GM21723 (cell line): ENCODE measurements at regions not wholly inside any gene's neighbourhood (a gene's known extent, or its start where the extent isn't known, plus 50 kb on each side); places are given as distances from the start of the nearest gene placed in this dataset.

Experiments used
- ATAC-seq: cut with Tn5 transposase; IDR thresholded peaks from one replicate; pipeline ENCODE4 v1.9.1; 2021; ENCODE audit warnings: mild to moderate bottlenecking, moderate library complexity; ENCODE audit not compliant: unreplicated experiment

DNA sequence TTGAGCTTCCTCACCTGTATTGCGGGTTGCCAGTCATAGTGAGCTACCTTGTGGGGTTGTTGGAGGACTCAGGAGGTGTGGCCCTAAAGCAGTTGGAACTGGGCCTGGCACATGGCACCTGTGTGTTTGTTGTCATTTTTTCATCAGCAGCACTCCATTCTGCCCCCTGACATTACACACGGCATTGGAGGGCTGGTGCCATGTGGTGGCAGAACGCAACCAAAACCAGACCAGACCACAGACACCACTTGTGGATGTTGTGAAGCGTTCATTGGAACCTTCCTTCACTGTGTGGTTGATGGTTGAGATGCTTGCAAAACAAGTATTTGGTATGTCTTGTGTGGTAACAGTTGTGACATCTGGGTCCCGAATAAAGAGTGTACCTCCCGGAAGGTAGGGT lies 113.2 kb upstream of the ERCC6L2 start:
- no peak for ATAC-seq

DNA sequence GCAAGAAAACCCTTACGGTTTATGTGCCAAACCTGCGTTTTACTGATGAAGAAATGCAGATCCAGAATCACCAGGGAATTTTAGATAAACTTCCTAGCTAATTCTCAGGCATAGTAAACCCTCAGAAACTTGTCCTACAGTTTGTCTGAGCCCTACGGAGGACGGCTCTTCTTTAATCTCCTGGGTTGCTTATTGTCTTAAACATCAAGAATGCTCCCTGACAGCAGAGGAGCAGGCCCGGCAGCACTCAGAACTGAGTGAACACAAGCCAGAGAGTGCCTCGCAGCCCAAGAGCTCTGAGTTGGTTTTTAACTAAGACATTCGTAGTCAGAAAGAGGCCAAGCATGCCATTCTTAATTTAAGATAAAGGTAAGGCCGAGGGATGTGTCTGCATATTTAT lies 114.7 kb upstream of the ERCC6L2 start:
- ATAC-seq = no peak

DNA sequence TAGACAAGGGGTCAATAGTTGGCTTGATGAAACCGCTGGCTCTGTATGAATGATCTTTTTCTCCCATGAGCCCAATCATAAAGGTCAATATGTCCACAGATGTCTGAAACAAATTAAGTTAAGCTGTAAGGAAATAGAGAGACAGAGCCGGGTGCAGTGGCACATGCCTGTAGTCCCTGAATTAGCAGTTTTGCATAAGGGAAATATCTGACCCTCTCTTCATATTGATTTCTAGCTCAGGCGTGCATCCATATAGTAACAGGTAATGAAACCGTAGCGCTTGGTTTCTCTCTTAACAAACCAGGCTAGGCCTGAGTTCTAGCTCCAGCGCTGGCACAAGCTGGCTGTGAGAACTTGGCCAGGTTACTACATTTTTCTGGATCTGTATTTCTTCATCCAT lies 118.1 kb upstream of the ERCC6L2 start:
- no peak for ATAC-seq

DNA sequence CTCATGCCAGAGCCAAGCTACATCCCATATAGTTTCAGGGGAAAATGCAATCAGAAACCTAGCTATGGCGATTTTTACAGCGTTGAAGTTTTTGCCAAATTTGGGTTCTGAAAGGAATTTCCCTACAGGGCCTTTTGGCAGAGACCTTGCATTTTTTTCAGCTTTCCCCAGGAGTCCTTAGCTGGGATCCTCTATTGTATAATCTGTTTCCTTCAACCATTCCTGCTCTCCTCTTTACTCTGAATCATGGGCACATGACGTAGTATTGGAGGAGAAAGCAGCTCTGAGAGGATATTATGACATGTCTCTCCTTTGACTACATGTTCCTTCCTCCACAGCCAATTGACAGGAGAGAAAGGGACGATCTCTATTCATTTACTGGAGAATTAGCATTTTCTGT lies 118.5 kb upstream of the ERCC6L2 start:
- no peak for ATAC-seq

DNA sequence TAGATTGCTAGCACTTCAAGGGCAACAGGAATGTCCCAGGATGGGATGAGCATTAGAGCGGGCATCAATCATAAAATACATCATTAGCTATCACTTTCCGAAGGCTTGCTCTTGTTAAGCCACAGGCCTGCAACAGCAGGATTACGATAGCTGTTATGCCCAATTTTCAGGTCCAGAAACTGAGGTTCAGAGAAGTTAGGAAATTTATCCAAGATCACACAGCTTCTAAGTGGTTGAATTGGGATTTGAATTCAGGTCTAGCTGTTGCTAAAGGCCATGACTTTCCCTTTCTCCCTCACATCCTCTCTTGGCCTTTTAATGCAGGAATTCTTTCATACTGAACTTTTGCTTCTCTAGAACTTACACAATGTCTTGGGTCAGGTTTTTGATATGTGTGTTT lies 119.4 kb upstream of the ERCC6L2 start:
- no peak for ATAC-seq

DNA sequence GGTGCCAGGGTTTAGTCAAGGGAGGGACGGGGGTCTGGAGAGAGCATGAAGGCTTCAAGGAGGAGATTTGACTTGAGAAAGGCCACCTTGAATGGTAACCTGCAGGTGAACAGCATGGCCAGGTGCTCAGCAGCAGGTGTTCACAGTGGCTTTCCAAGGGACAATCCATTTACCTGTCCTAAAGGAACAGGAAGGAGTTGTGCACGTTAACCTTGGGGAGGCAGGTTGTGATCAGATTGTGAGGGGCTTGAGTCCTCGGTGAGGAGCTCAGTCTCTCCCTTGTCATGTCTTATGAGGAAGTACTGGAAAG lies 120.1 kb upstream of the ERCC6L2 start:
- no peak for ATAC-seq

DNA sequence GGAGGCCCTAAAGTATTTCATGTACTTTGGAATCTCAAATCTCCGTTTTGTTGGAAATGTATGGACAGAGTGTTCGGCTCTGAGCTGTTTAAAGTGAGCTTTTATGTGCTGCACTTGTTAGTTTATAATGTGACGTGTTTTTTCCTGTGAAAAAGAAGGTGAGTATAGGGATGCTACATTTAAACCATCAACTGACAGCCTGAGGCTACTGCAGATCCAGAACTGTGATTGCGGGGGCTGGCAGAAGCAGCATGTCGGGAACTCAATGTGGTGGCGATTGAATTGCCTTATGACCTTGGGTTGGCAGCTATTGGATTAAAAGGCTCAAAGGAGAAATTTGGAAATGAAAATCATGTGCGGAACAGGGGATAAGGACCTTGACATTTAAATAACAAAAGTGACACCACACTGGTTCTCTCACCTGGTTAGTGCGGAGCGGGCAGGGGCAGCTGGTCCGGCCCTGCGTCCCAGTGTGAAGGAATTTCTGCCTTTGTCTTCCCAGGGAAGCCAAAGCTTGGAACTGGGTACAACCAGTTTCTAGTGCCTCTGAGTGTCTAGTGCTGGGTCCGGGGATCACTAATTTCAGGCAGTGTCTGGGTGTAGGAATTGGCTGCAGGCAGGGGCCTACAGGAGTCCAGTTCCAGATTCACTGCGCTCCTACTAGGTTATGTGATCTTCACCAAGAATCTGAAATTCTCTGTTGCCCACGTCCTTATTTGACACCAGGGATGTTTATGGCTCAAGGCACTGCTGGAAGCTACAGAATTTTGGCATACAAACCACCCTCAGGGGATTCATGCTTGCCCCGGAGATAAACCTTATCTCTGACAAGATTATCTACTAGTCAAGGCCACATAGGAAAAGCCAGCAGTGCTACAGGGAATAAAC lies 120.7 kb upstream of the ERCC6L2 start:
- ATAC-seq = no peak

DNA sequence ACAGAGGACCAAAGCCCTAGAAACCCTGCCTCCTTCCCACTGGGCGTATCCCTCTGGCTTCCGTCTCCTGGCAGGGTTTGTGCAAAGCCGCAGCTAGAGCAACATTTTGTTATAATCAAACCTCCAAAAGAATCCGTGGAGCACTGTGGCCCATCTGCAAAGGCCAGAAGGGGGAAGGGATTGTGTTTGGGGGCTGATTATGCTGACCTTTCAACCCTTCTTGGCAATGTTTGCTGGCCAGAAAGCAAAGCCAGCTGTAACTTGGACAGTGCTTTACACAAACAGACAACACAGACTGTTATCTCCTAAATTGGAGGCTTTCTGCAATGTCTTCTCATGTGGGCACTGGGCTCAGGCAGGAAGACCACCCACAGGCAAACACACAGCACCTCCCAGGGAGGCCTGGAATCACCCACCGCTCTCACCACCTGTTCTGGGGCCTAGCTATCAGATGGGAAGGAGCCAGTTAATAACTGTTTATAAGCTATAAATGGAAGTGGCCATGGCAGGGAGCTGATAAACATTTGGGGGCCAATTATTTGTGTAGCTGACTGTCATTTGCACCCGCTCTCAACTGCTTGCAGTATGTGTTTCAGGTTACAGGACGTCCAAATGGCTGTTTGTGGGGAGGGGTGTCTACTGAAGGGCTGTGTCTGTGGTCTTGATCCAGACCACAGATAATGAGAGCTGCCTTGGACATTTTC lies 121.6 kb upstream of the ERCC6L2 start:
- ATAC-seq = no peak

DNA sequence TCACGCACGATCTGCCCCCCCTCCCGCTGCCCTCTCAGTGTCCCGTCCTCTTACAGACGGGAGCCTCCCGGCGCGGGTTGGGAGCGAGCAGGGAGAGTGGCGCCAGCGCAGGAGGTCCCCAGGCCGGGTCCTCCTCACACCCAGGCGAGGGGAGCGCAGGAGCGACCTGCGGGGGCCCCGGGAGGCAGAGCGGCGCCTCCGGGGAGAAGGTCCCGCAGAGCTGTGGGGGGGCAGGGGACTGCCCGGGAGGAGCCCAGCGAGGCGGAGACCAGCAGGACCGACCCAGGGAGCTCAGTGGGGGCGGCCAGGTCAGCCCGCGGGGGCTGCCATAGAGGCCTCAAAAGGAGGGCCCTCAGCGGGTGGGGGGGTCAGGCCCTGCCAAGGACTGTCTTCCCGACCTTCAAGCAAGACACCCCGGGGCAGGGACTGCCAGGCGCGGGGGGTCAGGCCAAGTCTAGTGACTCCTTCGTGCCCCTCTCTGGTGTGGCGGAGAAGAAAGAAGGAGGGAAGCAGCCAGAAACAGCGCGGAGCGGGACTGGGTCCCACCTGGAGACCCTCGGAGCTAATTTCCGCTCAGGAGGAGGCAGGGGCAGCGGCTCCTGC lies 123.3 kb upstream of the ERCC6L2 start:
- ATAC-seq = no peak

DNA sequence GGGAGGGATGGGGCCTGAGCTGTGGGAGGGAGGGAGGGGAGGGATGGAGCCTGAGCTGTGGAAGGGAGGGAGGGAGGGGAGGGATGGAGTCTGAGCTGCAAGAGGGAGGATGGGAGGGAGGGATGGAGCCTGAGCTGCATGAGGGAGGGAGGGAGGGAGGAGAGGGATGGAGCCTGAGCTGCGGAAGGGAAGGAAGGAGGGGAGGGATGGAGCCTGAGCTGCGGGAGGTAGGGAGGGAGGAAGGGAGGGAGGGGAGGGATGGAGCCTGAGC lies 124.0 kb upstream of the ERCC6L2 start:
- no peak for ATAC-seq

DNA sequence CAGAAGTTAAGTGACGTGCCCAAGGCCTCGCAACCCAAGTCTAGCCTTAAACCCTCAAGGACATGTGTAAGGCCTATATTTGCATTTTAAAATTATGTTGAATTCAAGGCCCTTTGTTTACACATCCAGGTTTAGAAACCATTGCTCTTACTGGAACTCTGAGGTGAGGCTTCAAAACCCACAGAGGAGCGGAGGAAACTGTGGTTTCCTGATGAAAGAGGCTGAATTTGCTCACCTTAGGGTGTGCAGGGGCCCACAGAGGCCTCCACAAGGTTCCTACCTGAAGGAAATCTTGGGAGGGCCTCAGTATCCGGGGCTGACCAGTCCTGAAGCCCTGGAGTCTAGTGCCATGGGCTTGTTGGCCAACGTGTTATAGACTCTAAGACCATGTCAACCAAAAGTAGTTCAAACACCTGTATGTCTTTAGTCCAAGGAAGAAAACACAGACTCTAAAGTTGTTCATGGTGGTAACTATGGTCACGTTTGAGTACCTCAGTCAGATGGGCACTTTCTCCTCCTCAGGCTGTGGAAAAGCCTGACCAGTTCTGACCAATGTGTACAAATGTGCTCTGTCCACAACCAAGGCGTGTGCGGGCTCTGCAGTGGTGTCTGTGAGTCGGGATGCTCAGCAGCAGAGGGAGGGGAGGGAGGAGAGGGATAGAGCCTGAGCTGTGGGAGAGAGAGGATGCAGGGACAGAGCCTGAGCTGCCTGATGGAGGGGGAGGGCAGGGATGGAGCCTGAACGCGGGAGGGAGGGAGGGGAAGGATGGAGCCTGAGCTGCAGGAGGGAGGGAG lies 124.6 kb upstream of the ERCC6L2 start:
- no peak for ATAC-seq

DNA sequence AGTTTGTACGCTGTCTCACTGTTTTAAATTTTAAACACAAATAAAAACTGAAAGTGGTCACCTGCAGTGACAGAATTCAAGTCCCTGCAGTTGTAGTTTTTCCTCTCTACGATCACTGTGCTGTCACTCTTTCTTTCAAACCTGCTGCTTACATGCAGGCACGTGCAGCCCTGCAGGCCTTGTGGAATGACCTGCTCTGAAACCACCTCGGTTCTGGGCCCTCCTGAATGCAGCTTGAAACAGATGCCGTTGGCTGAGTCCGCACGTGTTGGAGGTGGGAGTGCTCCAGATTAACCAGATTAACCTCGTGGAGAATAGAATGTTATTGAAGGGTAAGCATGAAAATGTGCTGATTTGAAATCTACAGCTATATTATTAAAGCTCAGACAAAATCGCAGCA lies 126.0 kb upstream of the ERCC6L2 start:
- no peak for ATAC-seq

DNA sequence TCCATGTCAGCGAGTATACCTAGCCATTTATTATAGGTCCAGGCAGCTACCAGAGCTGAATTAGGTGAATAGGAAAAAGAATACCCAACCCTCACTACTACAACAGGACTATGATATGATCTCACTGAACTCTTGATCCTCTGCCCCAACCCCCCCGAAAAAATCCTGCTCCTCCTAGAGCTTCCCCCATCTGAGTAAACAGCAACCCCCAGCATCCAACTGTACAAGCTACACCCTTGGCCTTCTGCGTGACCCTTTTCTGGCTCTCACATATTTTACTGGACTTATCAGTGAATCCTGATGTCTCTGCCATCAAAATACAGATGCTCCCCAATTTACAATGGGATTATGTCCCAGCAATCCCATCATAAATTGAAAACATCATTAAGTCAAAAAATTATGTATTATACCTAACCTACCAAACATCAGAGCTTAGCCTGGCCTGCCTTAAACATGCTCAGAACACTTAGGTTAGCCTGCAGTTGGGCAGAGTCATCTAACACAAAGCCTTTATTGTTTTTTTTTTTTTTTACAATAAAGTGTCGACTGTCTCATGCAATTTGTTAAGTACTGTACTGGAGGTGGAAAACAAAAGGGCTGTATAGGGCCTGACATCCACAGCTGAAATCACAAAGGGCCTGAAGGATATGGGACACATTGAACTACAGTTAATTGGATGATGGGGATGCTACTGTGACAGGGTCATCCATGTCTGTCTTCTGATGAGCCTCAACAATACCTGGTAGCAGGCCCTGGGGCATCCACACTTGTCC lies 128.9 kb upstream of the ERCC6L2 start:
- ATAC-seq = no peak

DNA sequence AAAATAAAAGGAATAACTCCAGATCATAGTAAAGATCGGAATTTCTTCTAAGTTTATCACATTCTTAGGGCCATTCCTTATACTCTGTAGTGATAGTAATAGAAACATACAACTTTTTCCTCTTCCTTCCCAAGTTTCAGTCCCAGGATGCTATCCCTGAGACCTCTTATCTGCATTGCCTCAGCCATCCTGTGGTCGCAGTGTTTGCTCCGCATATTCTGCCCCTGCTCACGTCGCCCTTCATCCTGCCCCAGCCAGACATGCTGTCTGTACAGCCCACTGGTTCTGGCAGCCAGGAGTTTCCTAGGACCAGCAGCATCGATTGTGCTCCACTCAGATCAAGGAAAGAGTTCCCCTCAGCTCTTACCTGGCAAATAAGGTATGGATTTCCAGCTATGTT lies 132.7 kb upstream of the ERCC6L2 start:
- no peak for ATAC-seq

DNA sequence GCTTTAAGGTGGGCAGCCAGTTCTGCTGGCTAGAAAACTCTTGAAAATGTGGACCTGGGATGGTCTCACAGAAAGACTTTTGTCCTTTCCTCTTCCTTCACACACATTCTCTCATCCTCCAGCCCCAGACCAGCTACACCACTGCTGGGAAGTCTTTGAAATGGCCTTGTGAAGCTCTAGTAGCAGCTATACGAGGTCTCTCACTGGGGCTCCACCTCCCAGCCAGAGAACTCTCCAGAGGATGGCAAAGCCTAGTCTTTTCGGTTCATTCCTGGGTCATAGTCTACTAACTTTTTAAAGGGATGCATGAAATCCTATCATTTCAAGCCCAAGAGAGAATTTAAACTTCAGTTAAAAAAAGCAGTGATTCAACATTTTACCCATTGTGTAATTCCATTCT lies 133.9 kb upstream of the ERCC6L2 start:
- no peak for ATAC-seq

DNA sequence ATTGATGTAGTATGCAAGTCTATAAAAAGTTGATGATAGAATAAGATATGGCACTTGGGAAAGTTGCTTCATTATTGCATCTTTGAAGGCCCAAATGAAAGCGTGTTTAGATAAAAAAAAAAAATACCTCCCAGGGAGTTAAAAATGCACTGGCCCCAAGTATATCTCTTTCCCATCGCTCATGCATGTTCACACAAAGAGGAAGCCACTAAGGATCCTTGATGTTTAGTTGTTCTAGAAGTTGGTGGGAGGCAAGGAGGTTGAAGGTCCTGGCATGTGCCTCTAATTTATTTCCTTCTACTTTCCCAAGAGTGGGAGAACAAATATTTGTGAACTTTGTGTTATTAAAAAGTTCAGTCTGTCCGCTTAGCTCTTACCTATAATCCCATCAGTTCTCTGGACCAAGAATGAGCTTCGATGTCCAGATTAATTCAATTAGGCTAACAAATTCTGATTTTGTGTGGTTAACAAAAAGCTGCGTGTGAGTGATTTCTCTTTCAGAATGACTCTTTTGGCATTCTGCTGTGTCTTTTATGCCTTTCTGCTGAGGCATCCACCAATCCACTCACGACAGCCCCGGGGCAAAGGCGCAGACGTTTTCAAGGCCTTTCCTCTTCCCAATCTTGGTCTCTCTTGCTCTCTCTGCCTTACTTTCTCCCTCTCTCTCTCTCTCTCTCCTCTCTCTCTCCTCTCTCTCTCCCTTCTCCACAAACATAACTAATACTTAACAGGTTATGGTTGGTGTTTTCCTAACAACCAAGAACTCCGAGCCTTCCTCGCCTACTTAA lies 135.1 kb upstream of the ERCC6L2 start:
- no peak for ATAC-seq

DNA sequence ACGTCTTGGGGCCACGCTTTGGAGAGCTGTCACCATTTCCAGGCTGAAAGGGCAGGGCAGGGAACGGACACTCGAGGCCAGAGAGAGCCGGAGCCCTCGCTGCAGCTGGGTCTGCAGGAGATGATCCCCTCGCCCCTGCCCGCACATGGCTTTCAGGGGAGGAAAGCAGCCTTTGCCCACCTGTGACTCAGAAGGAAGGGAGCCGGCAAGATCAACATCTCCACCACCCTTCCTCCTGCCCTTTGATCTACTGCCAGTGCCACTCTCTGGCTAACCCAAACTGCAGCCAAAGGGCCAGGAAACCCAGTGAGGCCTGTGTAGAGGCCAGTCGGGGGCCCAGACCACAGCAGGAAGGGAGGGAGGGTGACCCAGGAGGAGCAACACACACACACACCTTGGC lies 137.1 kb upstream of the ERCC6L2 start:
- ATAC-seq = no peak

DNA sequence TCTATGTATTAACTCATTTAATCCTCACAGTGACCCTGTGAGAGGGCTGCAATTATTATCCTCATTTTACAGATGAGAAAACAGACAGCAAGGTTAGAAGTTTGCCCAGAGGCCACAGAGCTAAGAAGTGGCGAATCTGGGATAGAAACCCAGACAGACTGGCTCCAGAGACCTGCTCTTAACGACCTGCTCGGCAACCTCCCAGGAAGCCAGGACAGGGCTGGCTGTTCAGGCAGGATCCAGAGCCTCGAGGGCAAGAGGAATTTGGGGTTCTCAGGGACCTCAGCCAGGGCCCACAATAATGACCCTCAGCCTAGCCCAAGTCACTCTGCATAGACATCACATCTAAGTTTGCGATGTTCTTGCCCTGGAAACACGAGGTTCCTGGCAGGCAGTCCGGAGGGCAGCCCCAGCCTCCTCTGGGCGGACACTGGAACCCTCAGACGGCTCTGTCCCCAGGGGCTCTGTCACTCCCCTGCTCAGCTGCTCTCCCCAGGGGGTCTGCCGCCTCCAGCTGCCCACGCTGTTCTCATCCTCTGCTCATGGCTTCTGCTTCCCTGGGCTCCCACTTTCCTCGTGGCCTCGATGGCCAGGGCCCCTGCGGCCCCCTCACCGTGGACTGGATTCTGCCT lies 138.5 kb upstream of the ERCC6L2 start:
- ATAC-seq = no peak

DNA sequence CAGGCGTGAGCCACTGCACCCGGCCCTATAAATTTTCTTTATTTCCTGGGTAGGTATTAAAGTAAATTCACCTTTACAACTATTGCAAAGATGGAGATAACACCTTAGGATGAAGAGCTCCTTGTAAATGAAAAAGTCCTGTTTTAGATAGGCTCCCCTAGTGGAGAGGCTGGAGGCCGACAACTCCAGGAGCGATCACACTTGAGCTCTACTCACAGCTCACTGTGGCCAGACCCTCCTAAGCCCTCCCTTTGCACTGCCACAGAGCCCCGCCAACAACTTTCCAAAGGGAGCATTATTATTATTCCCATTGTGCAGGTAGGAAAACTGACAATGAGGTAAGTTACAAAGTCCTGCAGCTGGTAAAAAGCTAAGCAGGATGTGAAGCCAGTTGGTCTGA lies 139.1 kb upstream of the ERCC6L2 start:
- no peak for ATAC-seq

DNA sequence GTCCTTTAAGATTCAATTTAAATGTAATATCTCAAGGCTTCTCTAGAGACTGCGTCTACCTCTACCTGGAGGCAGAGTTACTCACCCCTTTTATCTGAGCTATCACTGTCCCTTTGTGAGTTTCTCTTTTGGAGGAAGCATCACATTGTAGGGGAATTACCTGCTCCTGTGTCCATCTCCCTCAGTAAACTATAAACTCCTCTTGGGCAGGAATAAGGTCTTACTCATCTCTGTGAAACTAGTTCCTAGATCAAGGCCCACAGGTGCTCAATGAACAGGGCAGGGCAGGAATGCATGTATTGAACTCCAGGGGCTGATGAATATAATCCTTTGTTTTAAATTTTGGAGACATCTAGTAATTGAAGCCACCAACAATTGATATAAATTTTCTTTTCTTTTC lies 139.8 kb upstream of the ERCC6L2 start:
- ATAC-seq = no peak
